Uterus (tissue), 2 donors: ENCODE measurements at regions not wholly inside any gene's neighbourhood (a gene's known extent, or its start where the extent isn't known, plus 50 kb on each side); places are given as distances from the start of the nearest gene placed in this dataset.

ENCODE experiments used
- POLR2A ChIP-seq, 2 donors: fragments of 450-650 bp; IDR thresholded peaks; one replicate each; pipeline ENCODE4 v1.6.1; 2016; ENCODE audit warnings: antibody characterized with exemption in 2 of 2, mild to moderate bottlenecking in 1 of 2, moderate library complexity in 1 of 2
- TF ChIP-seq, protein P1 (sequence below), 4 experiments: fragments of 200-600 bp in 2 of 4; fragments of 450-650 bp in 2 of 4; sonication (generic) in 2 of 4; IDR thresholded peaks; one replicate each; pipeline ENCODE4 v1.5.1; 2016 to 2019; ENCODE audit warnings: antibody characterized with exemption in 4 of 4, mild to moderate bottlenecking in 2 of 4, moderate library complexity in 1 of 4

DNA sequence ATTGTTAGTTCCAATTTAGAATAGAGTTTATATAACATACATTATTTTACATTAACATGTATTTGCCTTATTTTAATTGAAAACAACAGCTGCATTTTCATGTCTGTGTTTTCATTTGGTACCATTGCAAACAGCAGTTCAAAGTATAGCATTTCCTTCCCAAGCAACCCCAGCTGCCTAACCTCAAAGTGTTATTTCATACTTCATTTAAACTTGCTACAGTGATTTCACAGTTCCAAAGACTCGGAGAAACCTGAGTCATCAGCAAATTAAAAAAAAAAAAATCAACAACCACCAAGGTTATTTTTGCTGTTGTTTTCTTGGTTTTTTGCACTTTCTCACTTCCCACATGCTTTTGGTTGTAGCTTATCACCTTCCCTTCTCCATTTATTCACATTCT lies 236.5 kb upstream of the SPHKAP start:
- TF ChIP-seq, protein P1, sequence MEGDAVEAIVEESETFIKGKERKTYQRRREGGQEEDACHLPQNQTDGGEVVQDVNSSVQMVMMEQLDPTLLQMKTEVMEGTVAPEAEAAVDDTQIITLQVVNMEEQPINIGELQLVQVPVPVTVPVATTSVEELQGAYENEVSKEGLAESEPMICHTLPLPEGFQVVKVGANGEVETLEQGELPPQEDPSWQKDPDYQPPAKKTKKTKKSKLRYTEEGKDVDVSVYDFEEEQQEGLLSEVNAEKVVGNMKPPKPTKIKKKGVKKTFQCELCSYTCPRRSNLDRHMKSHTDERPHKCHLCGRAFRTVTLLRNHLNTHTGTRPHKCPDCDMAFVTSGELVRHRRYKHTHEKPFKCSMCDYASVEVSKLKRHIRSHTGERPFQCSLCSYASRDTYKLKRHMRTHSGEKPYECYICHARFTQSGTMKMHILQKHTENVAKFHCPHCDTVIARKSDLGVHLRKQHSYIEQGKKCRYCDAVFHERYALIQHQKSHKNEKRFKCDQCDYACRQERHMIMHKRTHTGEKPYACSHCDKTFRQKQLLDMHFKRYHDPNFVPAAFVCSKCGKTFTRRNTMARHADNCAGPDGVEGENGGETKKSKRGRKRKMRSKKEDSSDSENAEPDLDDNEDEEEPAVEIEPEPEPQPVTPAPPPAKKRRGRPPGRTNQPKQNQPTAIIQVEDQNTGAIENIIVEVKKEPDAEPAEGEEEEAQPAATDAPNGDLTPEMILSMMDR (IDR thresholded peaks at IDR 0.05) = no peak
- no peak for TF ChIP-seq POLR2A (IDR thresholded peaks at IDR 0.05)
